Fibroblast of the aortic adventitia (primary cell): ENCODE measurements at regions not wholly inside any gene's neighbourhood (a gene's known extent, or its start where the extent isn't known, plus 50 kb on each side); places are given as distances from the start of the nearest gene placed in this dataset.
"Not testable (repeated sequence)": the region's sequence is repeated elsewhere in the genome, so short reads cannot be mapped to it uniquely, and the experiment has no call there.

Source experiments
- DNase-seq: peaks from one replicate; pipeline ENCODE4 v3.0.0-alpha.2; 2010; ENCODE audit warnings: low read depth
- H3K4me3 ChIP-seq: 2 replicates; pipeline ENCODE4 v1.5.1; 2011; ENCODE audit warnings: low read depth, mild to moderate bottlenecking, control low read depth, low read length, moderate library complexity
- TF ChIP-seq, protein P1 (sequence below): IDR thresholded peaks from 2 replicates; pipeline ENCODE4 v1.5.1; 2011; ENCODE audit warnings: mild to moderate bottlenecking, low read length, control low read depth, inconsistent platforms; ENCODE audit not compliant: insufficient read depth

DNA sequence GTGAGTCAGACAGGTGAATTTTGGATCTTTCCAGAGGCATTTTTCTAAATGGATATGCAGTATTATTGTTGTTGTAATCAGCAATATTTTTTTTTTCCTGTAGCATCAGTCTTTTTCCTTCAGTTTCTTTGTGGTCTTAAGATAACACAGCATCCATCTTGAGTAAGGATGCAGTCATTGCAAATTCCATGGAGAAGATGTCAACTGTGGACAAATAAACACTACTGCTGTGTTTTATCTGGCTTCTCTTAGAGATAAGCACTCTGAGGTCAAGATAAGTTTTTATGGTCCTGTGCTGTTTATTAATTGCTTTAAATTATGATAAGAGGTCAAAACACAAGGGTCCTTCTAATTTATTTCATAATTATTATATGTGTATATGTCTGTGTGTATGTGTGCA, 1255.7 kb downstream of the ADGRL3 start:
- TF ChIP-seq, protein P1, sequence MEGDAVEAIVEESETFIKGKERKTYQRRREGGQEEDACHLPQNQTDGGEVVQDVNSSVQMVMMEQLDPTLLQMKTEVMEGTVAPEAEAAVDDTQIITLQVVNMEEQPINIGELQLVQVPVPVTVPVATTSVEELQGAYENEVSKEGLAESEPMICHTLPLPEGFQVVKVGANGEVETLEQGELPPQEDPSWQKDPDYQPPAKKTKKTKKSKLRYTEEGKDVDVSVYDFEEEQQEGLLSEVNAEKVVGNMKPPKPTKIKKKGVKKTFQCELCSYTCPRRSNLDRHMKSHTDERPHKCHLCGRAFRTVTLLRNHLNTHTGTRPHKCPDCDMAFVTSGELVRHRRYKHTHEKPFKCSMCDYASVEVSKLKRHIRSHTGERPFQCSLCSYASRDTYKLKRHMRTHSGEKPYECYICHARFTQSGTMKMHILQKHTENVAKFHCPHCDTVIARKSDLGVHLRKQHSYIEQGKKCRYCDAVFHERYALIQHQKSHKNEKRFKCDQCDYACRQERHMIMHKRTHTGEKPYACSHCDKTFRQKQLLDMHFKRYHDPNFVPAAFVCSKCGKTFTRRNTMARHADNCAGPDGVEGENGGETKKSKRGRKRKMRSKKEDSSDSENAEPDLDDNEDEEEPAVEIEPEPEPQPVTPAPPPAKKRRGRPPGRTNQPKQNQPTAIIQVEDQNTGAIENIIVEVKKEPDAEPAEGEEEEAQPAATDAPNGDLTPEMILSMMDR: no peak
- H3K4me3 ChIP-seq: no peak overlapping the region
- no peak for DNase-seq

DNA sequence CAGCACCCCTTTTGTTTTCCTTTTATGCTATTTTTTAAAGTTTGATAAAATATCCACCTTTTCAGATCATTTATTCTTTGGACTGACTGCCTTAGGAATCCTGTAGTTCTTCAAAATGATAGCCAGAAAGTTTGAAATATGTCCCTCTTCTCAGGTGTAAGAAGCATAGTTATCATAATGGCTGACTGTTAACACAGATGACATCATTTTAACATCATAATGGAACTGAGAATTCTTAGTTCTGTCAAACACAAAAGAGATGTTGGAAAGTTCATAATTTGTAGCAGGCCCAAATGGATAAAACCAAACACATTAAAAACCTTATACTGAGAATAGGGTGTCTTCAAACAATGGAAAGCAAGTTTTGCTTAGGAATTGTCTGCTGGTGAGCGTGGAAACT, 1254.4 kb downstream of the ADGRL3 start:
- no peak overlapping the region for H3K4me3 ChIP-seq
- TF ChIP-seq, protein P1: no peak
- DNase-seq: no peak

DNA sequence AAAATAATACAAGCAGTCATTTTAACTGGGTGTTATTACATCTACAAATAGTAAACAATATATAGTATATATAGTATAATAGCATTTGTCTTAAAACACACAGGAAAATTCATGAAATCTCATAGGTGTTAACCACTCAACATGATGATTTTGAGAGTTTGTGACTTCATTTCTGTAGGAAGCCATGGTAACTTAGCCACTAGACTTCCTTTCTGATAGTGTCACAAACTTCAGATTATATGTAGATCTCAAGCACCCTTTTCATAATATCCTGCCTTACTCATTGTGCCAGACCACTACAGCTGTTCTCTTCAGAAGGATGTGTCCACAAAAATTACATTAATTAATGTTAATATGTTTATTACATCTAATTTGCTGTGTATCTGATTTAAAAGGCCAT, 1250.6 kb downstream of the ADGRL3 start:
- no peak overlapping the region for H3K4me3 ChIP-seq
- TF ChIP-seq, protein P1: no peak
- DNase-seq: no peak

DNA sequence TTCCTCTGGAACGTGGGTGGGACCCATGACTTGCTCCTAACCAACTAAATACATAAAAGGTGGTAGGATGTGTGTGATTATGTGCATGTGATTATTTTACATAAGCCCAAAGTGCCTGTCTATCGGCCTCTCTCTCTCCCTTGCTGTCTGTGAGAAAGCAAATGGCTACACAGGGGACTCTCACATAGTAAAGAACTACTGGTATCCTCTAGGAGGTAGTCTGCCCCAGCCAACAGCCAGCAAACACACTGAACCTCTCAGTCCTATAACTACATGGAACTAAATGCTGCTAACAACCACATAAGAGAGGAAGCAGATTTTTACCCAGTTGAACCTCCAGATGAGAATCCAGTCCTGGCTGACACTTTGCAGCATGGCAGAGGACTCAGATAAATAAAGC, 1249.4 kb downstream of the ADGRL3 start:
- TF ChIP-seq, protein P1: no peak

DNA sequence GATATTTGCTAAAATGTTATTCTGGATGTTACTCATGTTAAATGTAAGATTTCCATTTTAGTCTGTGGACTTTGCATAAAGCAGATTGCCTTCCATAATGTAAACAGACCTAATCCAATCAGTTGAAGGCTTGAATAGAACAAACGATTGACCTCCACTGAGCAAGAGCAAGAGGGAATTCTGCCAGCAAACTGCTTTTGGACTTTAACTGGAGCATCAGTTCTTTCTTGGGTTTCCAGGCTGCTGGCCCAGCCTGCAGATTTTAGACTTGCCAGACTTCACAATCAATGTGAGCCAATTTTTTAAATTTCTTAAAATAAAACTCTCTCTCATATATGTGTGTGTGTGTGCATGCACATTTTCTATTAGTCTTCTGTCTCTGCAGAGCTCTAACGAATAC, 1248.8 kb downstream of the ADGRL3 start:
- H3K4me3 ChIP-seq: no peak overlapping the region
- DNase-seq: no peak
- TF ChIP-seq, protein P1: no peak

More for the DNA sequence above, 1249.4 kb downstream of the ADGRL3 start:
- H3K4me3 ChIP-seq: no peak overlapping the region
- no peak for DNase-seq

DNA sequence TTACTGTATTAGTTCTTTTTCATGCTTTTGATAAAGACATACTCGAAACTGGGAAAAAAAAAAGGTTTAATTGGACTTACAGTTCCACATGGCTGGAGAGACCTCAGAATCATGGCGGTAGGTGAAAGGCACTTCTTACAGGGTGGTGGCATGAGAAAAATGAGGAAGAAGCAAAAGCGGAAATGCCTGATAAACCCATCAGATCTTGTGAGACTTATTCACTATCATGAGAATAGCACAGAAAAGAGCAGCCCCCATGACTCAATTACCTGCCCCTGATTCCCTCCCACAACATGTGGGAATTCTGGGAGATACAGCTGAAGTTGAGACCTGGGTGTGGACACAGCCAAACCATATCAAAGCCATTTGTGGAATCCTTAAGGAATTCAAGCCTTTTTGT, 1238.9 kb downstream of the ADGRL3 start:
- DNase-seq: no peak
- no peak overlapping the region for H3K4me3 ChIP-seq
- TF ChIP-seq, protein P1: no peak

DNA sequence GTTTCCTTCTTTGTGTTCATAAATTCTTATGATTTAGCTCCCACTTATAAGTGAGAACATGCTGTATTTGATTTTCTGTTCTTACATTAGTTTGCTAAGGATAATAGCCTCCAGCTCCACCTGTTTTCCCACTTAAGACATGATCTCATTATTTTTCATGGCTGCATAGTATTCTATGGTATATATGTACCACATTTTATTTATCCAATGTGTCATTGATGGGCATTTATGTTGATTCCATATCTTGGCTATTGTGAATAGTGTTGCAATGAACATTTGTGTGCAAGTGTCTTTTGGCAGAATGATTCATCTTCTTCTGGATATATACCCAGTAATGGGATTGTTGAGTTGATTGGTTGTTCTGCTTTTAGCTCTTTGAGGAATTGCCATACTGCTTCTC, 1234.8 kb downstream of the ADGRL3 start:
- DNase-seq: no peak
- TF ChIP-seq, protein P1: no peak
- no peak overlapping the region for H3K4me3 ChIP-seq

DNA sequence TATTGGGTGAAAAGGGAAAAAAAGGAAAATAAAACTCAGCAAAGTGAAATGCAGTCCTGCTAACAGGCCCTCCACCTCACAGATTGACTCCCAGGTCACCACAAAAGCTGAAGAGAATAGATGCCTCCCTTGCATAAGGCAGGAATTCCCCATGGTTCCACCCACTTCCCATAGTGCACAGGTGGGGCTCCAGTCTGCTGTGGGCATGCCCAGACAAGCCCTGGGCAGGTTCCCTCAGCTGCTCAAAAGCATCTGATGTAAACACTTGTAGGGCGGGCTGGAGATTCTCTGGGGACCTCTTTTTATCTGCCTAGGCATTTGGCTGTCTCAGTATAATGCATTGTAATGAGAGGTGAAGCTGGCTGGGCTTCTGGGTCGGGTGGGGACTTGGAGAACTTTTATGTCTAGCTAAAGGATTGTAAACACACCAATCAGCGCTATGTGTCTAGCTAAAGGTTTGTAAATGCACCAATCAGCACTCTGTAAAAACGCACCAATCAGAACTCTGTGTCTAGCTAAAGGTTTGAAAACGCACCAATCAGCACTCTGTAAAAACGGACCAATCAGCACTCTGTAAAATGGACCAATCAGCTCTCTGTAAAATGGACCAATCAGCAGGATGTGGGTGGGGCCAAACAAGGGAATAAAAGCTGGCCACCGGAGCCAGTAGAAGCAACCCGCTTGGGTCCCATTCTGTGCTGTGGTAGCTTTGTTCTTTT, 1231.5 kb downstream of the ADGRL3 start:
- not testable (repeated sequence) for H3K4me3 ChIP-seq, DNase-seq
